Activated CD8-positive, alpha-beta T cell treated with anti-CD3 and anti-CD28 coated beads for 36 hours (primary cell): ENCODE measurements at regions not wholly inside any gene's neighbourhood (a gene's known extent, or its start where the extent isn't known, plus 50 kb on each side); places are given as distances from the start of the nearest gene placed in this dataset.

Experiments
- ATAC-seq: fragments of 200-7000 bp; cut with Tn5 transposase; one replicate; pipeline ENCODE4 v1.10.0; 2021; ENCODE audit warnings: mild to moderate bottlenecking, moderate library complexity
- CTCF ChIA-PET: fragments of 350-600 bp; sonication (Branson Sonifier 250); formaldehyde crosslinking; loops from one replicate; lab custom pipeline; 2021; ENCODE audit warnings: antibody characterized with exemption; lab: Charles Lee
- POLR2A ChIA-PET: fragments of 350-600 bp; sonication (Branson Sonifier 250); formaldehyde crosslinking; loops from one replicate; lab custom pipeline; 2021; ENCODE audit warnings: antibody characterized with exemption; lab: Charles Lee
- DNase-seq: peaks from one replicate; pipeline ENCODE4 v3.0.0-alpha.2; 2020
- H3K27ac Mint-ChIP-seq: one replicate; pipeline ENCODE4 v1.8.0; 2021; ENCODE audit warnings: mild to moderate bottlenecking, mixed read lengths
- H3K27me3 Mint-ChIP-seq: one replicate; pipeline ENCODE4 v1.8.0; 2021; ENCODE audit warnings: mixed read lengths
- H3K36me3 Mint-ChIP-seq: one replicate; pipeline ENCODE4 v1.8.0; 2021; ENCODE audit warnings: low read depth, mixed read lengths
- H3K4me1 Mint-ChIP-seq: one replicate; pipeline ENCODE4 v1.8.0; 2021; ENCODE audit warnings: low read depth, mixed read lengths
- H3K4me3 Mint-ChIP-seq: one replicate; pipeline ENCODE4 v1.8.0; 2021; ENCODE audit warnings: mild to moderate bottlenecking, moderate library complexity, mixed read lengths
- H3K9me3 Mint-ChIP-seq: one replicate; pipeline ENCODE4 v1.8.0; 2021; ENCODE audit warnings: mixed read lengths
- intact Hi-C: fragments of 100-400 bp; cut with micrococcal nuclease; formaldehyde crosslinking; loops from one replicate; pipeline ENCODE4 v1.10.0; 2022
- TF ChIP-seq, protein P1 (sequence below): fragments of 200-600 bp; IDR thresholded peaks from one replicate; pipeline ENCODE4 v1.8.0; 2022; ENCODE audit warnings: antibody characterized with exemption, mild to moderate bottlenecking

DNA sequence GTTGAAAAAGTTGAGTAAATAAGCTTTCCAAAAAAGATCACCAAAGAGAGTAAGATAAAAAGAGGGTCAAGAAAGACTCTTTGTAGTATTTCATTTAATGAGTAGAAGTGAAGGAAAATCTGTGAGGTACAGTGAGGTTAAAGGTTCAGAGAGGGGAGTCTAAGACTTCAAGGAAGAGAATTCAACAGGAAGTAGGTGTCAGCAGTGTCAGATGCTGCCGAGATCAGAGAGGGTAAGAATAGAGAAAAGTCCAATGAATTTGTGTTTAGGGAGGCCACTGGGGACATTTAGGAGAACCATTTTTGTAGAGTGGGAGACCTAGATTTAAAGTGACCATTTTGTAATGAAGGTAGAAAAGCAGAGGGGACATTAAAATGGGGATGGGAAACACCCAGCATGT is 71.6 kb upstream of the KRAS start:
- no peaks in the 10 kb centered on the region for H3K9me3 Mint-ChIP-seq
- intact Hi-C loops = loop anchor here (5.0 kb wide), 1 partner anchor 75 kb away; no protein-coding TSS in a partner anchor
- ChIA-PET CTCF (interaction anchor here (3.9 kb wide), 1 partner anchor 65 kb away, joined by 18 read pairs; no protein-coding TSS in a partner anchor), POLR2A (interaction anchor here (0.6 kb wide), 1 partner anchor 25 kb away, joined by 3 read pairs; no protein-coding TSS in a partner anchor)
- peaks cover 49% of the 10 kb centered on the region for H3K4me1 Mint-ChIP-seq
- ATAC-seq (peak; percentile 51), DNase-seq (no peak)
- H3K27ac Mint-ChIP-seq = peak overlapping the region; percentile 87
- H3K4me3 Mint-ChIP-seq = peak overlapping the region; percentile 52
- TF ChIP-seq, protein P1, sequence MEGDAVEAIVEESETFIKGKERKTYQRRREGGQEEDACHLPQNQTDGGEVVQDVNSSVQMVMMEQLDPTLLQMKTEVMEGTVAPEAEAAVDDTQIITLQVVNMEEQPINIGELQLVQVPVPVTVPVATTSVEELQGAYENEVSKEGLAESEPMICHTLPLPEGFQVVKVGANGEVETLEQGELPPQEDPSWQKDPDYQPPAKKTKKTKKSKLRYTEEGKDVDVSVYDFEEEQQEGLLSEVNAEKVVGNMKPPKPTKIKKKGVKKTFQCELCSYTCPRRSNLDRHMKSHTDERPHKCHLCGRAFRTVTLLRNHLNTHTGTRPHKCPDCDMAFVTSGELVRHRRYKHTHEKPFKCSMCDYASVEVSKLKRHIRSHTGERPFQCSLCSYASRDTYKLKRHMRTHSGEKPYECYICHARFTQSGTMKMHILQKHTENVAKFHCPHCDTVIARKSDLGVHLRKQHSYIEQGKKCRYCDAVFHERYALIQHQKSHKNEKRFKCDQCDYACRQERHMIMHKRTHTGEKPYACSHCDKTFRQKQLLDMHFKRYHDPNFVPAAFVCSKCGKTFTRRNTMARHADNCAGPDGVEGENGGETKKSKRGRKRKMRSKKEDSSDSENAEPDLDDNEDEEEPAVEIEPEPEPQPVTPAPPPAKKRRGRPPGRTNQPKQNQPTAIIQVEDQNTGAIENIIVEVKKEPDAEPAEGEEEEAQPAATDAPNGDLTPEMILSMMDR = no peak
- H3K27me3 Mint-ChIP-seq = no peaks in the 10 kb centered on the region
- H3K36me3 Mint-ChIP-seq = no peaks in the 10 kb centered on the region

- Mint-ChIP-seq H3K27me3 (no peaks in the 10 kb centered on the region), H3K9me3 (no peaks in the 10 kb centered on the region), H3K4me1 (peaks cover 49% of the 10 kb centered on the region), H3K36me3 (no peaks in the 10 kb centered on the region), H3K4me3 (no peak overlapping the region), H3K27ac (no peak overlapping the region)
- ChIA-PET POLR2A (interaction anchor here (0.6 kb wide), 1 partner anchor 26 kb away, joined by 3 read pairs; no protein-coding TSS in a partner anchor), CTCF (no interaction called here)
- no peak for ATAC-seq
- DNase-seq = no peak
- intact Hi-C loops = loop anchor here (5.0 kb wide), 1 partner anchor 74 kb away; no protein-coding TSS in a partner anchor
- TF ChIP-seq, protein P1 = no peak
These were observed 71.0 kb upstream of the KRAS start for GRCh38 chr12:25321772-25322171.

DNA sequence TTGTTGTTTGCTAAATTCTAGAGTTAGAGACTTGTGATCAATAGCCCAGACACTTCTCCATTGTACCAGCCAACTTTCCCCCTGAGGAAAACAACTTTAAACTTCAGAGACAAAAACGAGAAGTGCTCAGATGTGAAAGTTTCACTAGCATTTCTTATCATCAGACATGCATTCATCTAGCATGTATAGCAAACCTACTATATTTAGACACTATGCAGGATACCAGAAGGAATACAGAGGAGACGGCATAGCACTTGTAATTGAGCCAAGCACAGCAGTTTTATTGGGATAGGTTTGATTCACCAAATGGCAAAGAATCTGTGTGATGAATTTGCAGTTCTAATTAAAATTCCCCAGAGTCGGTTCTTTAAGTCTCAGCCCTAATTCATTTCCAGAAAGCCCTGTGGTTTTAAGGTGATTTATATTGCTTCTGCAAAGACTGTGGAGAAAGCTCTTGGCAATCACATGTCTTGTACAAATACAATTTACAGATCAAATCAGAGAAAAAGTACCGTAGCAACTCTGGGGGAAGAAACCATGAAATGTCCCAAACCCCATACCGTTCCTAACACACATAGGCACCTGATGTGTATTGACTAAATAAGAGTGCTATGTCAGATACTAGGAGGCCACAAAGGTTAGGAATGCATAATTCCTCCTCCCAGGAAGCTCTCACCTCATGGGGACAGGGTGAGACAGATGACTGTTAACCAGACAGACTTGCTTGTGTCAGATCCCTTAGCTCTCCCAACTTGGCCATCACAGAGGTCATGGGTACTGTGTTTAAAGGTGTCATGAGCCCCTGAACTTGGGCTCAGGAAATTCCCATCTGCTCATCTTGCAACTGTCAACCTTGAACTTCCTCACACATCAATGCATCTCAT is 69.6 kb upstream of the KRAS start:
- Mint-ChIP-seq H3K4me1 (peaks cover 49% of the 10 kb centered on the region), H3K36me3 (no peaks in the 10 kb centered on the region), H3K4me3 (no peak overlapping the region), H3K27ac (peak overlapping the region; percentile 18), H3K9me3 (no peaks in the 10 kb centered on the region), H3K27me3 (no peaks in the 10 kb centered on the region)
- TF ChIP-seq, protein P1 = no peak
- intact Hi-C loops = loop anchor here (5.0 kb wide), 1 partner anchor 73 kb away; no protein-coding TSS in a partner anchor
- CTCF ChIA-PET = interaction anchor here (0.9 to 1.0 kb wide), 3 partner anchors 12 to 268 kb away, joined by 3 read pairs; a partner anchor contains a TSS
- ATAC-seq (peak; percentile 51), DNase-seq (no peak)
- POLR2A ChIA-PET = interaction anchor here (0.6 to 1.7 kb wide), 4 partner anchors 10 to 1511 kb away, joined by 3 to 5 read pairs (median 3); no protein-coding TSS in a partner anchor

GRCh38 chr12:25319233-25319984 is 68.7 kb upstream of the KRAS start:
- H3K27me3 Mint-ChIP-seq = no peaks in the 10 kb centered on the region
- H3K4me1 Mint-ChIP-seq = peaks cover 49% of the 10 kb centered on the region
- DNase-seq (no peak), ATAC-seq (no peak)
- no peak overlapping the region for H3K4me3 Mint-ChIP-seq
- no peaks in the 10 kb centered on the region for H3K36me3 Mint-ChIP-seq
- ChIA-PET CTCF (interaction anchor here (0.9 to 1.0 kb wide), 2 partner anchors 11 to 23 kb away, joined by 3 read pairs; no protein-coding TSS in a partner anchor), POLR2A (interaction anchor here (0.6 to 1.7 kb wide), 2 partner anchors 46 to 1512 kb away, joined by 3 read pairs; no protein-coding TSS in a partner anchor)
- H3K27ac Mint-ChIP-seq = no peak overlapping the region
- intact Hi-C loops = no loop called here
- no peaks in the 10 kb centered on the region for H3K9me3 Mint-ChIP-seq
- TF ChIP-seq, protein P1 = no peak
